IMR-90 (cell line): ENCODE measurements at regions not wholly inside any gene's neighbourhood (a gene's known extent, or its start where the extent isn't known, plus 50 kb on each side); places are given as distances from the start of the nearest gene placed in this dataset.
A peak's percentile ranks its signal among the peaks of the same experiment; 100 is the strongest.

Experiments
- ATAC-seq: fragments of 200-7000 bp; cut with Tn5 transposase; 2 replicates; pipeline ENCODE4 v1.9.1; 2020; ENCODE audit warnings: low read depth, mild to moderate bottlenecking, moderate library complexity
- BruUV-seq: library from RNA; stranded (reverse); fragments of 400-500 nt; replicated peaks from 2 replicates; lab custom pipeline; 2021; lab: Mats Ljungman, UMichigan
- CTCF ChIA-PET: fragments of 300-600 bp; formaldehyde crosslinking; extraction: SDS; loops from one replicate; lab custom pipeline; 2021; ENCODE audit warnings: antibody characterized with exemption; lab: Yijun Ruan, JAX
- POLR2A ChIA-PET: fragments of 300-600 bp; sonication (Branson Sonifier 250); formaldehyde crosslinking; loops from one replicate; lab custom pipeline; 2022; ENCODE audit warnings: antibody characterized with exemption; ENCODE audit not compliant: unreplicated experiment; lab: Charles Lee
- DNase-seq: peaks from one replicate; pipeline ENCODE4 v3.0.0; 2013
- H2AFZ ChIP-seq: replicated peaks from 2 replicates; pipeline ENCODE3; 2013; ENCODE audit warnings: low read length, mild to moderate bottlenecking; ENCODE audit not compliant: poor library complexity
- H2AK5ac ChIP-seq: 2 replicates; pipeline ENCODE4 v1.6.1; 2013; ENCODE audit warnings: low read depth, low read length, inconsistent platforms
- H2AK9ac ChIP-seq: replicated peaks from 2 replicates; pipeline ENCODE3; 2013; ENCODE audit warnings: mild to moderate bottlenecking, low read depth, low read length, moderate library complexity; ENCODE audit not compliant: poor library complexity
- H2BK120ac ChIP-seq: 2 replicates; pipeline ENCODE4 v1.6.1; 2013; ENCODE audit warnings: low read depth, low read length, inconsistent platforms
- H2BK15ac ChIP-seq: 3 replicates; pipeline ENCODE4 v1.6.1; 2013; ENCODE audit warnings: low read depth, low read length, inconsistent platforms
- H2BK20ac ChIP-seq: 2 replicates; pipeline ENCODE4 v1.6.1; 2013; ENCODE audit warnings: low read depth, mild to moderate bottlenecking, inconsistent platforms, low read length, moderate library complexity
- H2BK5ac ChIP-seq: 2 replicates; pipeline ENCODE4 v1.6.1; 2013; ENCODE audit warnings: mild to moderate bottlenecking, low read depth, low read length, inconsistent platforms; ENCODE audit not compliant: poor library complexity, severe bottlenecking
- H3K14ac ChIP-seq: replicated peaks from 2 replicates; pipeline ENCODE4 v1.6.1; 2013; ENCODE audit warnings: low read depth, low read length, inconsistent platforms
- H3K18ac ChIP-seq: 2 replicates; pipeline ENCODE4 v1.6.1; 2013; ENCODE audit warnings: low read depth, low read length, control low read depth
- H3K23ac ChIP-seq: 2 replicates; pipeline ENCODE4 v1.6.1; 2013; ENCODE audit warnings: low read depth, low read length, inconsistent platforms
- H3K27ac ChIP-seq: 2 replicates; pipeline ENCODE4 v1.5.1; 2013; ENCODE audit warnings: mild to moderate bottlenecking, control low read depth, low read length; ENCODE audit not compliant: insufficient read depth
- H3K27me3 ChIP-seq: 2 replicates; pipeline ENCODE4 v1.6.1; 2013; ENCODE audit warnings: low read length; ENCODE audit not compliant: control insufficient read depth, insufficient read depth
- H3K36me3 ChIP-seq: 2 replicates; pipeline ENCODE4 v1.6.1; 2013; ENCODE audit warnings: low read length, mixed read lengths; ENCODE audit not compliant: control insufficient read depth, insufficient read depth
- H3K4ac ChIP-seq: 2 replicates; pipeline ENCODE4 v1.6.1; 2013; ENCODE audit warnings: low read depth, low read length, inconsistent platforms
- H3K4me1 ChIP-seq: 2 replicates; pipeline ENCODE4 v1.6.1; 2013; ENCODE audit warnings: low read length, mixed read lengths; ENCODE audit not compliant: control insufficient read depth, insufficient read depth
- H3K4me2 ChIP-seq: 2 replicates; pipeline ENCODE4 v1.6.1; 2013; ENCODE audit warnings: low read depth, mild to moderate bottlenecking, control low read depth, low read length, moderate library complexity
- H3K4me3 ChIP-seq: 2 replicates; pipeline ENCODE4 v1.5.1; 2013; ENCODE audit warnings: low read depth, mild to moderate bottlenecking, control low read depth, low read length, moderate library complexity; ENCODE audit not compliant: insufficient read depth
- H3K56ac ChIP-seq: 2 replicates; pipeline ENCODE4 v1.6.1; 2013; ENCODE audit warnings: low read length, inconsistent platforms; ENCODE audit not compliant: insufficient read depth; ENCODE audit errors: extremely low read depth
- H3K79me1 ChIP-seq, 2 experiments: 2 replicates each; pipeline ENCODE4 v1.6.1; 2013; ENCODE audit warnings: low read length in 2 of 2, inconsistent platforms in 1 of 2, low read depth in 1 of 2
- H3K9ac ChIP-seq: 2 replicates; pipeline ENCODE4 v1.6.1; 2013; ENCODE audit warnings: low read depth, low read length, control low read depth
- H3K9me1 ChIP-seq: 2 replicates; pipeline ENCODE4 v1.6.1; 2013; ENCODE audit warnings: low read length, inconsistent platforms; ENCODE audit not compliant: insufficient read depth
- H3K9me3 ChIP-seq: 2 replicates; pipeline ENCODE4 v1.6.1; 2013; ENCODE audit warnings: low read length; ENCODE audit not compliant: control insufficient read depth, insufficient read depth
- H4K20me1 ChIP-seq: 2 replicates; pipeline ENCODE4 v1.6.1; 2013; ENCODE audit warnings: low read length, inconsistent platforms; ENCODE audit not compliant: insufficient read depth
- H4K5ac ChIP-seq: 2 replicates; pipeline ENCODE4 v1.6.1; 2013; ENCODE audit warnings: mild to moderate bottlenecking, low read depth, low read length, control low read depth
- H4K8ac ChIP-seq, 2 experiments: 2 replicates each; pipeline ENCODE4 v1.6.1; 2013; ENCODE audit warnings: low read depth in 2 of 2, low read length in 2 of 2, control low read depth in 1 of 2, inconsistent platforms in 1 of 2
- H4K91ac ChIP-seq: 2 replicates; pipeline ENCODE4 v1.6.1; 2013; ENCODE audit warnings: low read depth, low read length, inconsistent platforms; ENCODE audit not compliant: insufficient read depth
- BHLHE40 ChIP-seq: fragments of 150-350 bp; IDR thresholded peaks from 2 replicates; pipeline ENCODE4 v1.6.1; 2016; ENCODE audit warnings: mild to moderate bottlenecking, low read depth, low read length
- CEBPB ChIP-seq: IDR thresholded peaks from 2 replicates; pipeline ENCODE4 v1.6.1; 2012; ENCODE audit warnings: low read depth, low read length, improper control_type of control experiment
- CHD1 ChIP-seq: IDR thresholded peaks from 2 replicates; pipeline ENCODE4 v1.6.1; 2012; ENCODE audit warnings: low read depth, low read length, improper control_type of control experiment
- CTCF ChIP-seq: conservative IDR thresholded peaks from 2 replicates; pipeline ENCODE4 v1.5.1; 2012; ENCODE audit warnings: mild to moderate bottlenecking, low read depth, low read length, improper control_type of control experiment
- FOS ChIP-seq: fragments of 150-350 bp; IDR thresholded peaks from 2 replicates; pipeline ENCODE4 v1.6.1; 2016; ENCODE audit warnings: low read depth, low read length
- MAFK ChIP-seq: IDR thresholded peaks from 2 replicates; pipeline ENCODE4 v1.6.1; 2012; ENCODE audit warnings: low read depth, low read length, improper control_type of control experiment
- MAZ ChIP-seq: IDR thresholded peaks from 2 replicates; pipeline ENCODE4 v1.6.1; 2012; ENCODE audit warnings: low read depth, mild to moderate bottlenecking, low read length, improper control_type of control experiment, moderate library complexity, borderline replicate concordance
- MXI1 ChIP-seq: IDR thresholded peaks from 2 replicates; pipeline ENCODE4 v1.6.1; 2012; ENCODE audit warnings: low read depth, mild to moderate bottlenecking, low read length, moderate library complexity, borderline replicate concordance
- NFE2L2 ChIP-seq: fragments of 150-350 bp; IDR thresholded peaks from 2 replicates; pipeline ENCODE4 v1.6.1; 2016; ENCODE audit warnings: low read depth, mild to moderate bottlenecking, low read length
- POLR2A ChIP-seq: IDR thresholded peaks from 2 replicates; pipeline ENCODE4 v1.6.1; 2012; ENCODE audit warnings: mild to moderate bottlenecking, low read depth, low read length
- RAD21 ChIP-seq: IDR thresholded peaks from 2 replicates; pipeline ENCODE4 v1.6.1; 2012; ENCODE audit warnings: low read length, improper control_type of control experiment
- RCOR1 ChIP-seq: IDR thresholded peaks from 2 replicates; pipeline ENCODE4 v1.6.1; 2012; ENCODE audit warnings: mild to moderate bottlenecking, low read length, improper control_type of control experiment; ENCODE audit not compliant: insufficient replicate concordance
- RFX5 ChIP-seq: IDR thresholded peaks from 2 replicates; pipeline ENCODE4 v1.8.0; 2012; ENCODE audit warnings: low read depth, mild to moderate bottlenecking, low read length, moderate library complexity
- SMC3 ChIP-seq: fragments of 150-350 bp; IDR thresholded peaks from 2 replicates; pipeline ENCODE4 v1.6.1; 2016; ENCODE audit warnings: low read depth, mild to moderate bottlenecking, antibody characterized with exemption, low read length, moderate library complexity
- WGBS, 2 experiments: methylation state at CpG; one replicate each; pipeline versions ENCODE4 v1.1.5 to v1.1.7; 2013; ENCODE audit warnings: missing lambda C conversion rate in 2 of 2; ENCODE audit not compliant: insufficient read length in 1 of 2; ENCODE audit errors: extremely low coverage in 2 of 2; 5-methylcytosine and 5-hydroxymethylcytosine counted together
- dilution Hi-C: fragments of 300-500 bp; cut with HindIII; formaldehyde crosslinking; loops from one replicate; pipeline ENCODE4 v1.14.3; 2018; ENCODE audit warnings: low sequenced_read_pairs; ENCODE audit not compliant: unreplicated experiment
- in situ Hi-C: fragments of 300-500 bp; cut with MboI; formaldehyde crosslinking; loops from 3 replicates; pipeline ENCODE4 v1.14.3; 2019; ENCODE audit warnings: low sequenced_read_pairs, inconsistent platforms, mixed read lengths
- intact Hi-C: fragments of 100-400 bp; cut with micrococcal nuclease; formaldehyde crosslinking; loops from 2 replicates; pipeline ENCODE4 v1.10.0; 2022
- TF ChIP-seq, protein P1 (sequence below): fragments of 150-350 bp; IDR thresholded peaks from 2 replicates; pipeline ENCODE4 v1.6.1; 2017; ENCODE audit warnings: mild to moderate bottlenecking, antibody characterized with exemption, low read length, low read depth
- TF ChIP-seq, protein P2 (sequence below): fragments of 150-350 bp; IDR thresholded peaks from 2 replicates; pipeline ENCODE4 v1.6.1; 2016; ENCODE audit warnings: low read depth, mild to moderate bottlenecking, low read length, moderate library complexity, borderline replicate concordance

GRCh38 chr3:55297245-55297644, 189.9 kb downstream of the WNT5A start:
- no peak overlapping the region; the same call in 1 of the 2 replicates for H4K5ac ChIP-seq
- ChIA-PET CTCF (interaction anchor here (0.7 kb wide), 1 partner anchor 118 kb away, joined by 3 read pairs; no protein-coding TSS in a partner anchor), POLR2A (no interaction called here)
- peaks cover 4% of the 10 kb centered on the region; the same call in 1 of the 2 replicates for H3K9me3 ChIP-seq
- WGBS, 2 experiments: no CpG with 5 or more reads among the region's 2 CpGs
- peak overlapping the region; percentile 61 for H3K4ac ChIP-seq
- peak overlapping the region; percentile 45 for H2AK5ac ChIP-seq
- no peaks in the 10 kb centered on the region for H3K79me1 ChIP-seq
- no peaks in the 10 kb centered on the region for H3K27me3 ChIP-seq
- H3K9ac ChIP-seq: no peak overlapping the region
- H3K27ac ChIP-seq: no peak overlapping the region
- intact Hi-C loops: loop anchor here (5.0 kb wide), 1 partner anchor 165 kb away; no protein-coding TSS in a partner anchor
- dilution Hi-C loops: no loop called here
- ATAC-seq (no peak), DNase-seq (no peak)
- H2BK5ac ChIP-seq: no peak overlapping the region
- H2BK120ac ChIP-seq: peak overlapping the region; percentile 69
- peak overlapping the region; percentile 85 for H2BK15ac ChIP-seq
- H3K36me3 ChIP-seq: no peaks in the 10 kb centered on the region
- peak overlapping the region; percentile 18; the same call in 1 of the 2 replicates for H3K23ac ChIP-seq
- H4K91ac ChIP-seq: peak overlapping the region; percentile 51
- peak overlapping the region; percentile 20; the same call in 1 of the 2 replicates for H3K18ac ChIP-seq
- H3K4me3 ChIP-seq: no peak overlapping the region
- H3K56ac ChIP-seq: no peak overlapping the region
- H3K14ac ChIP-seq: peak overlapping the region; percentile 22
- no TSS peak for BruUV-seq
- no peaks in the 10 kb centered on the region for H4K20me1 ChIP-seq
- H3K4me2 ChIP-seq: no peak overlapping the region
- H3K9me1 ChIP-seq: peaks cover 8% of the 10 kb centered on the region; the same call in 1 of the 2 replicates
- in situ Hi-C loops: no loop called here
- peak overlapping the region; percentile 76 for H2BK20ac ChIP-seq
- no peak overlapping the region for H2AFZ ChIP-seq
- TF ChIP-seq CEBPB: no peak
- no peak for TF ChIP-seq FOS
- TF ChIP-seq RCOR1: no peak
- TF ChIP-seq MAFK: no peak
- TF ChIP-seq POLR2A: no peak
- TF ChIP-seq, protein P1, sequence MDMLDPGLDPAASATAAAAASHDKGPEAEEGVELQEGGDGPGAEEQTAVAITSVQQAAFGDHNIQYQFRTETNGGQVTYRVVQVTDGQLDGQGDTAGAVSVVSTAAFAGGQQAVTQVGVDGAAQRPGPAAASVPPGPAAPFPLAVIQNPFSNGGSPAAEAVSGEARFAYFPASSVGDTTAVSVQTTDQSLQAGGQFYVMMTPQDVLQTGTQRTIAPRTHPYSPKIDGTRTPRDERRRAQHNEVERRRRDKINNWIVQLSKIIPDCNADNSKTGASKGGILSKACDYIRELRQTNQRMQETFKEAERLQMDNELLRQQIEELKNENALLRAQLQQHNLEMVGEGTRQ: no peak
- TF ChIP-seq MXI1: no peak
- no peak for TF ChIP-seq BHLHE40
- no peak for TF ChIP-seq NFE2L2
- TF ChIP-seq RFX5: no peak
- no peak for TF ChIP-seq CTCF
- no peak for TF ChIP-seq RAD21
- no peak for TF ChIP-seq MAZ
- TF ChIP-seq CHD1: no peak
- TF ChIP-seq, protein P2, sequence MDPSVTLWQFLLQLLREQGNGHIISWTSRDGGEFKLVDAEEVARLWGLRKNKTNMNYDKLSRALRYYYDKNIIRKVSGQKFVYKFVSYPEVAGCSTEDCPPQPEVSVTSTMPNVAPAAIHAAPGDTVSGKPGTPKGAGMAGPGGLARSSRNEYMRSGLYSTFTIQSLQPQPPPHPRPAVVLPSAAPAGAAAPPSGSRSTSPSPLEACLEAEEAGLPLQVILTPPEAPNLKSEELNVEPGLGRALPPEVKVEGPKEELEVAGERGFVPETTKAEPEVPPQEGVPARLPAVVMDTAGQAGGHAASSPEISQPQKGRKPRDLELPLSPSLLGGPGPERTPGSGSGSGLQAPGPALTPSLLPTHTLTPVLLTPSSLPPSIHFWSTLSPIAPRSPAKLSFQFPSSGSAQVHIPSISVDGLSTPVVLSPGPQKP: no peak
- TF ChIP-seq SMC3: no peak
- no peak overlapping the region for H2AK9ac ChIP-seq
- H4K8ac ChIP-seq: peak overlapping the region in 1 of 2 experiments; percentile 55; a peak in 3 of 4 replicates
- peaks cover 6% of the 10 kb centered on the region for H3K4me1 ChIP-seq
